DMS 273 (cell line): ENCODE measurements at regions not wholly inside any gene's neighbourhood (a gene's known extent, or its start where the extent isn't known, plus 50 kb on each side); places are given as distances from the start of the nearest gene placed in this dataset.
A peak's percentile ranks its signal among the peaks of the same experiment; 100 is the strongest.
"Not testable (repeated sequence)": the region's sequence is repeated elsewhere in the genome, so short reads cannot be mapped to it uniquely, and the experiment has no call there.

Source experiments
- DNase-seq: peaks from one replicate; lab custom pipeline; 2025; ENCODE audit not compliant: unreplicated experiment; lab: John Stamatoyannopoulos, UW

DNA sequence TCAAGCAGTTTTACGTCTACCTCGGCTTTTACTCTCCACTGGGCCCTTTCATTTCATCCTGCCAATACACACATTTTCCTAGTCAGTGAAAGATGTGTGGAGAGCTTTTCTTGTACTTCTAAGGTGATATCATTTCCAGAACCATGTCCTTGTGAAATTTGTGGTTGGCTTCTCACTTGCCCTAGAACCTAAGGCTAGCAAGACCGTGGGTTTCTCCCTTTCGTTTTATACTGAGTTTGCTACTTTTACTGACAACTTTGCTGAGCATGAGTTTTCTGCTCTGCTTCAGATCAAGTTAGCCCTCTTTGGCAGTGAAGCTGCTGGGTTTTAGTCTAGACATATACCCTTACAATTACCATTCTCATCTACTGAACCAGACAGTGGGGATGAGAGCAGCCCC lies 95.7 kb upstream of the FRMPD4 start:
- no peak for DNase-seq

DNA sequence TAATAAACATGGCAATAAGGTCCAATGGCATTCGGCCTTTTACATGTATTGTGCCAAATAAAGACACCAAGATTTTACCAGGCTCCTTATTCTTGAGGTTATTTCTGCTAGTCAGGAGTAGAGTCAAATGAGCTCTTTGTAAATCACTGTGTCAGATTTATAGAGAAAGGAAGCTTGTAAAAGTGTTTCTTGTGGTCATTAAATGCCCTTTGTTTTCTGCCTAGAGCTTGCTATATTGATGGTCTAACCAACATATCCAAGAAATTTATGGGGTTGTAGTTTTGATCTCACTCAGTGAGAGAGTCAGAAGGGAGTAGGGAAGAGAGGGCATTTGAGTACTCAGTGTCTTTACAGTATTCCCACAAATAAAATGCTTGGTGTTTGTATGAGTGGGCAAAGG lies 86.2 kb upstream of the FRMPD4 start:
- DNase-seq: no peak

DNA sequence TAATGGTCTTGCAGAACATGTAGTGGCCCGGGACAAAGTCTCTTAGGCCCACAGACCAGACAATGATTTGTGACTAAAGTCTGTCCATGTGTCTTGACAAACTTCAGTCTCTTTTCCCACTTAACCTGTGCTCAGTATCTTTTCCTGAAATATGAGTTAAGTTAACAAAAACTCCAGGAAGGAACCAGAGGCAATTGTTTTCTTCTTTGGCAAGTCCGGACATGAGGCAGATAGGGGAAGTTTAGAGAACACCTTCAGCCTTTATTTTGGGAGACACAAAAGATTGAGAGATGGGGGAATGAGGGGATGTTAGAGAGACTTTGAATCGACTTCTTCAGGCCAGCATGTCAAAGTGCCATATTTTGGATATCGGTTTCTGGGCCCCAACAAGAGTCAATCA lies 80.2 kb upstream of the FRMPD4 start:
- no peak for DNase-seq

DNA sequence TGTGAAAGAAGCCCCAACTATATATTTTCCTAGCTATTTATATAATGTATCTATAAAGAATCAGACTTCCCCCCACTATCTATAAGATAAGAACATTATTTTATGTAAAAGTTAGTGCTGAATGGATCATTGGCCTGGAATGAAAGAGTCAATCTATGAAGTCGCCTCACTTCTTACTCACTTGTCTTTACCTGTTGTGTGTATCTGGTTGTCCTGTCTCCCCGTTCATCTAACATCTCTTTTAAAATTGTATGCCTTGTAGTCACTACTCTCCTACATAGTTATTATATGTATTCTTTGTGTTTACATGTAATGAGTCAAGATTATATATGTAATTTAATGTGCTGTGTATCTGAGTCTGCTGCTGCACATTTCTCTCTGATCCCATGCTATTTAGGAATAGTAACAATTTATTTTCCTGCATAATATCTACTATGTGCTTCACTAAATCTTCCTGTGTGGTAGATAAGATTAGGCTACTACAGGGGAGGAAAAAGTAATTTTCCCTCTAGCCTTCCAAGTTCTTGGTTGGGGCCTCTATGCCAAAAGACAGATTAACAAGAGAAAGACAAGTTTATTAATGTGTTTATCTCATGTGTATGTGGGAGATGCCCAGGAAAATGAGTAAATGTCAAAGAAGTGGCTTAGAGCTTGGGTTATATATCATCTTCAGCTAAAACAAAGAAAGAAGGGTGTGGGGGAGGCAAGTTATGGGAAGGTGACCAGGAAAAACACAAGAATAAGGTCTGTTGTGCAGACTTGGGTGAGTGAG lies 77.6 kb upstream of the FRMPD4 start:
- no peak for DNase-seq

DNA sequence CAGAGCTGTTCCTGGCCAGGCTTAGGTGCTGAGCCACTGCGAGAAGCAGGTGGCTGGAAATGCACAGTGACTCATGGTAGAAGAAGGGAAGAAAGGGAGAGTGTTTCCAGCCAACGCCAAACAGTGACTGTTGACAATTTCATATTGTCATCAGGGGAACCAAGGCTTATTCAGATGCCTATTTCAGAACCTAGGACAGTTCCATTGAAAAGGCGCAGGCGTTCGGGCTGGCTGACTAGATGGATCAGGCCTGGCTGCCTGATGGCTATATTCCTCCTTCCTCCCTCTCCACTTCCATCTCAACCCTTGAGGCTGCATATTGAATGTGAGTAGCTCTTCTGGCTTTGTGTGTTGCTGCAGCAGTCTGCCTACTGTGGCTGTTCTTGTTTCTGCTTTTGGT lies 73.0 kb upstream of the FRMPD4 start:
- DNase-seq: peak; percentile 3

DNA sequence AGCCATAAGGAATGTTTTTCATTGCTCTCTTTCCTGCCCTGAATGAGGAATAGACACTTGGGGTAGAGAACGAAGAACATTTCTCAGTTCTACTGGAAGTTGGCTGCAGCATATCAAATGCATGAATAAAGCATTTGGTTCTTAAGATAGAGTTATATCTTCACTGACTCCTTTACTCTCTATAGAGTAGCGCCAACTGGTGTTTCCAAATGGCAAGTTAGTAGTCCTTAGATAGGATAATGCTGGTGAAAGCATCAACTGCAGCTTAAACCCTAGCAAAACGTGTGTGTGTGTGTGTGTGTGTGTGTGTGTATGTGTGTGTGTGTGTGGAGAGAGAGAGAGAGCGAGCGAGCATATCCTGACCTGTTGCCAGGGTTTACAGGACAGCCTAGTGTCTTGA lies 62.2 kb upstream of the FRMPD4 start:
- no peak for DNase-seq

DNA sequence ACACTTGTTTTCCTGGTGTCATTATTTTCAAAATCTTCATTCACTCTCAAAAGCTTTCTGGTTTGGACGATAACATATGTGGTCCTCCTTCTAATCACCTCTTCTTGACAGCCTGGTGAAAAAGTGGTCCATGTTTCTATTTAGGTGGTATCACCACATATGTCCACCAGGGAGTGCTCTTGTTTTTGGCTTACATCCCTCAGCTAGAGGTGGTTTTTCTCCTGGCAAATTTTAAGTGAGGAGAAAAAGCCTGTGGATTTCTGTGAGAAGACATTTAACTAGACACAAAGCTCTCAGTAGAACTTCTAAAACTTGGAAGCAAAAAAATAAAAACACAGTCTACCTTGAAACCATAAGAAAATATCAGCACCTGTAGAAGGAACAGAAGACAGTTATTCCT lies 58.0 kb upstream of the FRMPD4 start:
- peak; percentile 74 for DNase-seq

- DNase-seq: not testable (repeated sequence)
Observed at GRCh38 chrX:12082959-12083358, 55.3 kb upstream of the FRMPD4 start.
